K562 (cell line): ENCODE measurements at regions not wholly inside any gene's neighbourhood (a gene's known extent, or its start where the extent isn't known, plus 50 kb on each side); places are given as distances from the start of the nearest gene placed in this dataset.

Experiments used
- ATAC-seq: fragments of 200-7000 bp; cut with Tn5 transposase; 3 replicates; pipeline ENCODE4 v1.9.1; 2020; ENCODE audit warnings: moderate library complexity
- BruUV-seq: library from RNA; stranded (reverse); fragments of 400-500 nt; replicated peaks from 2 replicates; lab custom pipeline; 2021; lab: Mats Ljungman, UMichigan
- CTCF ChIA-PET: fragments of 300-600 bp; formaldehyde crosslinking; extraction: SDS; loops from one replicate; lab custom pipeline; 2021; ENCODE audit warnings: low intra/inter-chr PET ratio; lab: Yijun Ruan, JAX
- POLR2A ChIA-PET: fragments of 300-600, 350-650 bp; sonication (Branson Sonifier 250); formaldehyde crosslinking; extraction: SDS; loops from one replicate; lab custom pipeline; 2021; ENCODE audit warnings: antibody characterized with exemption, inconsistent platforms; lab: Yijun Ruan, JAX
- DNase-seq, 4 experiments: peaks; one replicate each; pipeline versions ENCODE4 v3.0.0 to v3.0.0-alpha.2; 2011 to 2018; ENCODE audit warnings: low spot score in 3 of 4, mixed read lengths in 3 of 4; ENCODE audit errors: extremely low read depth in 1 of 4
- FAIRE-seq: peaks from 2 replicates; lab custom pipeline; 2011; peaks lifted over from hg19 to GRCh38; lab: Jason Lieb, UNC
- H2AFZ ChIP-seq: 2 replicates; pipeline ENCODE4 v1.6.0; 2011; ENCODE audit warnings: low read depth, low read length, control low read depth, inconsistent platforms
- H3K27ac ChIP-seq: fragments of 200-600 bp; 3 replicates; pipeline ENCODE4 v1.8.0; 2011; ENCODE audit warnings: low read depth, mild to moderate bottlenecking, control low read depth, inconsistent platforms, low read length, moderate library complexity, mixed read lengths; ENCODE audit errors: extremely low read depth
- H3K27me3 ChIP-seq, 2 experiments: fragments of 300-600 bp in 1 of 2; 2 replicates in 1 of 2; 3 replicates in 1 of 2; pipeline versions ENCODE4 v1.6.0 to v1.8.0; 2011; ENCODE audit warnings: inconsistent platforms in 2 of 2, low read length in 2 of 2, mild to moderate bottlenecking in 1 of 2, mixed read lengths in 1 of 2, moderate library complexity in 1 of 2; ENCODE audit not compliant: control insufficient read depth in 2 of 2, insufficient read depth in 2 of 2
- H3K36me3 ChIP-seq: fragments of 300-600 bp; 3 replicates; pipeline ENCODE4 v1.8.0; 2011; ENCODE audit warnings: mild to moderate bottlenecking, low read length, inconsistent platforms; ENCODE audit not compliant: control insufficient read depth, insufficient read depth
- H3K4me1 ChIP-seq, 2 experiments: fragments of 200-600 bp in 1 of 2; replicated peaks in 1 of 2; 2 replicates in 1 of 2; 3 replicates in 1 of 2; pipeline versions ENCODE4 v1.5.1 to v1.8.0; 2011; ENCODE audit warnings: inconsistent platforms in 2 of 2, low read length in 2 of 2, mild to moderate bottlenecking in 1 of 2, mixed read lengths in 1 of 2, moderate library complexity in 1 of 2; ENCODE audit not compliant: control insufficient read depth in 2 of 2, insufficient read depth in 2 of 2
- H3K4me2 ChIP-seq: 2 replicates; pipeline ENCODE4 v1.6.1; 2011; ENCODE audit warnings: low read length, control low read depth, inconsistent platforms, mixed read lengths; ENCODE audit not compliant: insufficient read depth
- H3K4me3 ChIP-seq: fragments of 200-600 bp; sonication (generic), shearing (Covaris generic); 2 replicates; pipeline ENCODE4 v1.5.1; 2016; ENCODE audit warnings: control low read depth, inconsistent platforms
- H3K79me2 ChIP-seq: fragments of 200-600 bp; 3 replicates; pipeline ENCODE4 v1.8.0; 2011; ENCODE audit warnings: low read length, inconsistent platforms; ENCODE audit not compliant: control insufficient read depth, insufficient read depth
- H3K9ac ChIP-seq, 2 experiments: 2 replicates each; pipeline versions ENCODE4 v1.6.0 to v1.6.1; 2011; ENCODE audit warnings: low read depth in 2 of 2, low read length in 2 of 2, control low read depth in 1 of 2, inconsistent platforms in 1 of 2, mild to moderate bottlenecking in 1 of 2, mixed read lengths in 1 of 2; ENCODE audit not compliant: insufficient read depth in 1 of 2
- H3K9me1 ChIP-seq: one replicate; pipeline ENCODE4 v1.6.0; 2011; ENCODE audit warnings: inconsistent platforms, mild to moderate bottlenecking, low read length, moderate library complexity; ENCODE audit not compliant: control insufficient read depth, insufficient read depth
- H3K9me3 ChIP-seq: replicated peaks from 2 replicates; pipeline ENCODE4 v1.5.1; 2011; ENCODE audit warnings: low read depth, low read length, inconsistent platforms; ENCODE audit not compliant: control insufficient read depth, insufficient read depth
- H4K20me1 ChIP-seq: replicated peaks from 2 replicates; pipeline ENCODE4 v1.6.1; 2011; ENCODE audit warnings: low read length, inconsistent platforms, mixed read lengths; ENCODE audit not compliant: control insufficient read depth, insufficient read depth
- CEBPZ ChIP-seq: fragments of 150-350 bp; IDR thresholded peaks from 2 replicates; pipeline ENCODE4 v1.6.1; 2014; ENCODE audit warnings: low read depth, mild to moderate bottlenecking, low read length, borderline replicate concordance
- NUFIP1 ChIP-seq: fragments of 450-650 bp; IDR thresholded peaks from 2 replicates; pipeline ENCODE4 v1.6.1; 2018; ENCODE audit not compliant: partially characterized antibody
- SPI1 ChIP-seq: IDR thresholded peaks from 2 replicates; pipeline ENCODE4 v1.6.1; 2011; ENCODE audit warnings: low read depth, low read length, control low read depth, borderline replicate concordance
- USF2 ChIP-seq: sonication (generic); formaldehyde crosslinking; IDR thresholded peaks from 2 replicates; pipeline ENCODE4 v1.5.0; 2020; ENCODE audit warnings: missing genetic modification reagents
- WGBS: fragments of 100-300 bp; shearing (Covaris generic); methylation state at CpG from one replicate; pipeline ENCODE4 v1.1.6; 2016; ENCODE audit warnings: low coverage, mixed read lengths; ENCODE audit not compliant: insufficient coverage; ENCODE audit errors: missing lambda C conversion rate; 5-methylcytosine and 5-hydroxymethylcytosine counted together
- in situ Hi-C: fragments of 300-500 bp; cut with MboI; formaldehyde crosslinking; loops from 4 replicates; pipeline ENCODE4 v1.15.0; 2018; ENCODE audit warnings: inconsistent platforms, mixed read lengths
- intact Hi-C: fragments of 100-400 bp; cut with micrococcal nuclease; formaldehyde crosslinking; loops from 2 replicates; pipeline ENCODE4 v1.14.2; 2022

GRCh38 chr1:25062621-25063255 is 132.7 kb upstream of the RUNX3 start:
- H3K27ac ChIP-seq, result no peak overlapping the region
- H3K27me3 ChIP-seq, result peaks cover 2 to 49% of the 10 kb centered on the region in 2 experiments; a peak in 4 of 5 replicates
- 5% methylated on average over 3 of the region's 4 CpGs for WGBS
- H4K20me1 ChIP-seq, result no peaks in the 10 kb centered on the region; the same call in 1 of the 2 replicates
- in situ Hi-C loops, result no loop called here
- H2AFZ ChIP-seq, result no peak overlapping the region
- no peaks in the 10 kb centered on the region for H3K9me3 ChIP-seq
- DNase-seq (no peak), ATAC-seq (no peak), FAIRE-seq (no peak)
- POLR2A ChIA-PET, result interaction anchor here (0.6 kb wide), 1 partner anchor 34 kb away, joined by 3 read pairs; no protein-coding TSS in a partner anchor
- H3K36me3 ChIP-seq, result no peaks in the 10 kb centered on the region
- no peaks in the 10 kb centered on the region for H3K9me1 ChIP-seq
- no peaks in the 10 kb centered on the region for H3K79me2 ChIP-seq
- TF ChIP-seq SPI1, result no peak
- TF ChIP-seq USF2 (CRISPR knock-in tag), result 0 out of 2 replicates have a peak, but pooled peaks have one; percentile 3
- TF ChIP-seq CEBPZ, result no peak
- no peak for TF ChIP-seq NUFIP1
- no TSS peak for BruUV-seq
- intact Hi-C loops, result no loop called here
- CTCF ChIA-PET, result no interaction called here
- no peak overlapping the region for H3K4me2 ChIP-seq
- H3K4me3 ChIP-seq, result no peak overlapping the region
- peaks cover 6% of the 10 kb centered on the region in 2 experiments; a peak in 2 of 5 replicates for H3K4me1 ChIP-seq
- H3K9ac ChIP-seq, result no peak overlapping the region; a peak in 1 of 4 replicates
